ENCODE measurements at regions not wholly inside any gene's neighbourhood (a gene's known extent, or its start where the extent isn't known, plus 50 kb on each side); places are given as distances from the start of the nearest gene placed in this dataset.

GRCh38 chr13:68323124-68323523, 1093.0 kb upstream of the PCDH9 start:
- no peak for TF ChIP-seq POLR2AphosphoS5 (IDR thresholded peaks at IDR 0.05; ENCODE audit: borderline replicate concordance, low read depth, low read length)
- TF ChIP-seq EZH2 (IDR thresholded peaks at IDR 0.05) = no peak

Data from SK-N-MC (cell line).